GM12865 (cell line): ENCODE measurements at regions not wholly inside any gene's neighbourhood (a gene's known extent, or its start where the extent isn't known, plus 50 kb on each side); places are given as distances from the start of the nearest gene placed in this dataset.

ENCODE experiments used
- DNase-seq: peaks from one replicate; pipeline ENCODE4 v3.0.0; 2010; ENCODE audit warnings: low read depth
- H3K4me3 ChIP-seq: 2 replicates; pipeline ENCODE4 v1.5.1; 2011; ENCODE audit warnings: mild to moderate bottlenecking, low read depth, low read length, control low read depth
- TF ChIP-seq, protein P1 (sequence below): IDR thresholded peaks from 2 replicates; pipeline ENCODE4 v1.5.1; 2011; ENCODE audit warnings: low read length, control low read depth, low read depth, inconsistent platforms; ENCODE audit not compliant: insufficient read depth; ENCODE audit errors: missing control alignments

GRCh38 chr6:25188232-25188631, 90.9 kb upstream of the CARMIL1 start:
- TF ChIP-seq, protein P1, sequence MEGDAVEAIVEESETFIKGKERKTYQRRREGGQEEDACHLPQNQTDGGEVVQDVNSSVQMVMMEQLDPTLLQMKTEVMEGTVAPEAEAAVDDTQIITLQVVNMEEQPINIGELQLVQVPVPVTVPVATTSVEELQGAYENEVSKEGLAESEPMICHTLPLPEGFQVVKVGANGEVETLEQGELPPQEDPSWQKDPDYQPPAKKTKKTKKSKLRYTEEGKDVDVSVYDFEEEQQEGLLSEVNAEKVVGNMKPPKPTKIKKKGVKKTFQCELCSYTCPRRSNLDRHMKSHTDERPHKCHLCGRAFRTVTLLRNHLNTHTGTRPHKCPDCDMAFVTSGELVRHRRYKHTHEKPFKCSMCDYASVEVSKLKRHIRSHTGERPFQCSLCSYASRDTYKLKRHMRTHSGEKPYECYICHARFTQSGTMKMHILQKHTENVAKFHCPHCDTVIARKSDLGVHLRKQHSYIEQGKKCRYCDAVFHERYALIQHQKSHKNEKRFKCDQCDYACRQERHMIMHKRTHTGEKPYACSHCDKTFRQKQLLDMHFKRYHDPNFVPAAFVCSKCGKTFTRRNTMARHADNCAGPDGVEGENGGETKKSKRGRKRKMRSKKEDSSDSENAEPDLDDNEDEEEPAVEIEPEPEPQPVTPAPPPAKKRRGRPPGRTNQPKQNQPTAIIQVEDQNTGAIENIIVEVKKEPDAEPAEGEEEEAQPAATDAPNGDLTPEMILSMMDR: no peak
- no peak for DNase-seq
- no peak overlapping the region for H3K4me3 ChIP-seq

- no peak overlapping the region for H3K4me3 ChIP-seq
- DNase-seq: no peak
Measured at GRCh38 chr6:25192590-25193459, 86.3 kb upstream of the CARMIL1 start.

DNA sequence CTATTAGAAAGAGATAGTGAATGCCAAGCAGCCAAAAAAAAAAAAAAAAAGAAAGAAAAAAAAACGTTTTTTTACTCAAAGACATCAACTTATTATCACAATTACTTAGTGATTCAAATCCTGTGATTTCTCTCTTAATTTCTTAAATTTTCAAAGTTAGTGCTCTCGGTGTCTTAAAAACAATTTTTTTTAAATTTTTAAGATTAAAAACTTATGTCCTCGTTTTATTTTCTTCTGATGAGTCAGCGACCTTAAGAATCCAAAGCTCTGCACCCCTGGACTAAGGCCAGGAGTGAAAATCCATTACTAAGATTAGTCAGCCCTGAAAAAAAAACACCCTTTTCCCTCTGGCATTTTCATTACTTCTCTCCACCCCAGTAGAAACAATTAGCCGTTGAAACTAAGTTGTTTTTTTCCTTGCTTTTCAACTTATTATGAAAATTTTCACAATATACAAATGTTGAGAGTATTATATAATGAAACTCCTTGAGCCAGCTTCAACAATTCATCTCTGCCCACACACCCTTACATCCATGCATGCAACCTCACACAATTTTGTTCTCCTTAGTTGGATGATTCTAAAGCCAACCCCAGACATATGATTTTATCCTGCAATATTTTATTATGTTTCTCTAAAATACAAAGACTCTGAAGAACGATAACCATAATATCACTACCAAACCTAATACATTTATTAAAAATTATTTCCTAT, 85.6 kb upstream of the CARMIL1 start:
- H3K4me3 ChIP-seq: no peak overlapping the region
- DNase-seq: no peak
- TF ChIP-seq, protein P1: no peak

More at GRCh38 chr6:25192590-25193459, 86.3 kb upstream of the CARMIL1 start:
- TF ChIP-seq, protein P1: no peak

DNA sequence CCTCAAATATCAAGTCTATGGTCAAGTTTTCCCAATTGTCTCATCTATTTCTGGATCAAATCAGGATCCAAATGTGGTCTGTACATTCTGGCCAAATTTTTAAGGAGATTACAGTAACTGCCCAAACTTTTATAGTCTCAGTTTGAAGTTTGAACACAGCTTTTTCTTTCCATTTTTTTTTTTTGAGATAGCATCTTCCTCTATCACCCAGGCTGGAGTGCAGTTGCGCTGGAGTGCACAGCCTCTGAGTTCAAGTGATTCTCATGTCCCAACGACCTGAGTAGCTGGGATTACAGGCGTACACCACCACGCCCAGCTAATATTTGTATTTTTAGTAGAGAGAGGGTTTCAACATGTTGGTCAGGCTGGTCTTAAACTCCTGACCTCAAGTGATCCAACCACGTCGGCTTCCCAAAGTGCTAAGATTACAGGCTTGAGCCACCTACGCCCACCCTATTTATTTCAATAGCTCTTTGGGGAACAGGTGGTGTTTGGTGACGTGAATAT, 84.9 kb upstream of the CARMIL1 start:
- no peak for DNase-seq
- TF ChIP-seq, protein P1: no peak
- H3K4me3 ChIP-seq: no peak overlapping the region

GRCh38 chr6:25196464-25196863, 82.7 kb upstream of the CARMIL1 start:
- no peak overlapping the region for H3K4me3 ChIP-seq
- TF ChIP-seq, protein P1: no peak
- no peak for DNase-seq

GRCh38 chr6:25197111-25197510, 82.1 kb upstream of the CARMIL1 start:
- TF ChIP-seq, protein P1: no peak
- no peak for DNase-seq
- no peak overlapping the region for H3K4me3 ChIP-seq
